ENCODE measurements at regions not wholly inside any gene's neighbourhood (a gene's known extent, or its start where the extent isn't known, plus 50 kb on each side); places are given as distances from the start of the nearest gene placed in this dataset.

GRCh38 chr1:193346085-193346484 is 159.7 kb upstream of the B3GALT2 start:
- no peak for TF ChIP-seq POLR2AphosphoS5 (IDR thresholded peaks at IDR 0.05; ENCODE audit: low read depth)
- no peak for TF ChIP-seq CTCF (IDR thresholded peaks at IDR 0.05; ENCODE audit: insufficient read depth, low read length)

All from HL-60 (cell line).